DMS79 (cell line): ENCODE measurements at regions not wholly inside any gene's neighbourhood (a gene's known extent, or its start where the extent isn't known, plus 50 kb on each side); places are given as distances from the start of the nearest gene placed in this dataset.

Experiments
- DNase-seq: peaks from one replicate; lab custom pipeline; 2025; lab: John Stamatoyannopoulos, UW

- no peak for DNase-seq
Observed at GRCh38 chr11:79960461-79960860, 519.6 kb upstream of the TENM4 start.

- DNase-seq, result no peak
Observed at GRCh38 chr11:79959318-79959717, 518.5 kb upstream of the TENM4 start.

- no peak for DNase-seq
Observed at GRCh38 chr11:79957702-79958101, 516.9 kb upstream of the TENM4 start.

- no peak for DNase-seq
Observed at GRCh38 chr11:79956061-79956460, 515.2 kb upstream of the TENM4 start.

GRCh38 chr11:79953629-79954028 is 512.8 kb upstream of the TENM4 start:
- DNase-seq, result no peak

- no peak for DNase-seq
Observed at GRCh38 chr11:79950741-79951140, 509.9 kb upstream of the TENM4 start.

GRCh38 chr11:79950172-79950571 is 509.3 kb upstream of the TENM4 start:
- DNase-seq, result no peak

- no peak for DNase-seq
Observed at GRCh38 chr11:79949574-79949973, 508.7 kb upstream of the TENM4 start.

- no peak for DNase-seq
Observed at GRCh38 chr11:79942646-79943045, 501.8 kb upstream of the TENM4 start.

- no peak for DNase-seq
Observed at GRCh38 chr11:79942090-79942489, 501.3 kb upstream of the TENM4 start.

- DNase-seq, result no peak
Observed at GRCh38 chr11:79940974-79941735, 500.3 kb upstream of the TENM4 start.

- no peak for DNase-seq
Observed at GRCh38 chr11:79940165-79940564, 499.3 kb upstream of the TENM4 start.

GRCh38 chr11:79939111-79939510 is 498.3 kb upstream of the TENM4 start:
- DNase-seq, result no peak

GRCh38 chr11:79937676-79938334 is 497.0 kb upstream of the TENM4 start:
- no peak for DNase-seq

GRCh38 chr11:79932612-79933011 is 491.8 kb upstream of the TENM4 start:
- DNase-seq, result no peak

GRCh38 chr11:79931692-79932091 is 490.9 kb upstream of the TENM4 start:
- no peak for DNase-seq

- DNase-seq, result no peak
Observed at GRCh38 chr11:79926707-79927106, 485.9 kb upstream of the TENM4 start.

- DNase-seq, result no peak
Observed at GRCh38 chr11:79925570-79925969, 484.7 kb upstream of the TENM4 start.

GRCh38 chr11:79922641-79923040 is 481.8 kb upstream of the TENM4 start:
- no peak for DNase-seq

GRCh38 chr11:79920480-79920879 is 479.6 kb upstream of the TENM4 start:
- DNase-seq, result no peak

- DNase-seq, result no peak
Observed at GRCh38 chr11:79919350-79919749, 478.5 kb upstream of the TENM4 start.

GRCh38 chr11:79918846-79919245 is 478.0 kb upstream of the TENM4 start:
- DNase-seq, result no peak

GRCh38 chr11:79906164-79906563 is 465.3 kb upstream of the TENM4 start:
- DNase-seq, result no peak

- DNase-seq, result no peak
Observed at GRCh38 chr11:79902493-79902892, 461.7 kb upstream of the TENM4 start.
